ENCODE measurements at regions not wholly inside any gene's neighbourhood (a gene's known extent, or its start where the extent isn't known, plus 50 kb on each side); places are given as distances from the start of the nearest gene placed in this dataset.

- DNase-seq, result no peak
- H3K27me3 ChIP-seq (ENCODE audit: control insufficient read depth in 3 of 3, insufficient read depth in 3 of 3, low read length in 3 of 3), result no peaks in the 10 kb centered on the region
- FAIRE-seq, result no peak
- H3K4me3 ChIP-seq (ENCODE audit: low read depth in 1 of 3, low read length in 3 of 3), result no peak overlapping the region
- no peaks in the 10 kb centered on the region for H3K36me3 ChIP-seq (ENCODE audit: control insufficient read depth in 3 of 3, insufficient read depth in 2 of 3, low read depth in 1 of 3, low read length in 3 of 3)
- 62 to 68% (median 64%) methylated on average over 3 of the region's 3 CpGs for WGBS, 3 donors
- H3K4me1 ChIP-seq (ENCODE audit: control insufficient read depth in 3 of 3, insufficient read depth in 2 of 3, low read depth in 1 of 3, low read length in 2 of 3), result no peaks in the 10 kb centered on the region
- H3K9me3 ChIP-seq (ENCODE audit: control insufficient read depth in 2 of 2, insufficient read depth in 1 of 2, low read depth in 1 of 2, low read length in 1 of 2), result no peaks in the 10 kb centered on the region
- H3K27ac ChIP-seq (ENCODE audit: low read depth in 1 of 3, low read length in 2 of 3), result no peak overlapping the region
Observed at GRCh38 chr3:176794406-176794805, 402.9 kb downstream of the TBL1XR1 start.

DNA sequence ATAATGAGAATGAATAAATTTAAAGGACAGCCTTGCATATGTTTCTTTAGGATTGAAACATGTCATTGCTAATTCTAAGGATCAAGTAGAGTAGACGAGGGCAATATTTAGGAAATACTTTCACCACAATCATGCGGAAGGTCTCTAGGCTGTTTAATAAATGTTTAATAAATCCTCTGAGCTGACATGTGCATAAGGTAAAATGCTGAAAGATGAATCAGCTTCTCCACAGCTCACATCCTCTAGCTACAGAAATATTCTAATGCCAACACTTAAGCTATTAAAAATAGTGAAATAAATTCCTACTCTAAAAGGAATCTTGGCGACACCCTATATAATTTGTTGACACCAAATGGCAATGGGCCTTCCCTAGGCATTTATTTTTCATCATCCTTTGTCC, 407.3 kb downstream of the TBL1XR1 start:
- 85 to 90% (median 88%) methylated on average over 3 of the region's 3 CpGs for WGBS, 3 donors
- FAIRE-seq (no peak), DNase-seq (no peak)
- H3K4me1 ChIP-seq (ENCODE audit: control insufficient read depth in 3 of 3, insufficient read depth in 2 of 3, low read depth in 1 of 3, low read length in 2 of 3), result no peaks in the 10 kb centered on the region
- no peaks in the 10 kb centered on the region for H3K36me3 ChIP-seq (ENCODE audit: control insufficient read depth in 3 of 3, insufficient read depth in 2 of 3, low read depth in 1 of 3, low read length in 3 of 3)
- no peak overlapping the region for H3K4me3 ChIP-seq (ENCODE audit: low read depth in 1 of 3, low read length in 3 of 3)
- H3K27me3 ChIP-seq (ENCODE audit: control insufficient read depth in 3 of 3, insufficient read depth in 3 of 3, low read length in 3 of 3), result no peaks in the 10 kb centered on the region
- H3K9me3 ChIP-seq (ENCODE audit: control insufficient read depth in 2 of 2, insufficient read depth in 1 of 2, low read depth in 1 of 2, low read length in 1 of 2), result no peaks in the 10 kb centered on the region
- no peak overlapping the region for H3K27ac ChIP-seq (ENCODE audit: low read depth in 1 of 3, low read length in 2 of 3)

DNA sequence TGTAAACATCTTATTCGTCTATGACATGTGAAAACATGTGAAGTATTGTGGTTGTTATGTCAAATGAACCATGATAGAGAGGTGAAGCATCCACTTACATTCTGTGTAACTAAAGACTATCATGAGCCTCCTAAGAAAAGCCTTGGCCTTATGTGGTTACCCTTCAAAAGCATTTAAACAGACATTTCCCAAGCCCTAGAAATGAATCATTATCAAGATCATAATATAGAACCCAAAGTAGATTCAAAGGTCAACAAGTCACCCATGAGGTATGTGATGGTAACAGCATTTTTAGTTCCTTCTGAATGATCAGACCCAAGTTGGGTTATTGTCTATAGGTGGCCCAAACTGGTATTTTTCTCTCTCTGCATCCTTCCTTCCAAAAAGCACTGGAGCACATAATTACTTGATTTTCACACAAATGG, 408.0 kb downstream of the TBL1XR1 start:
- no peak overlapping the region for H3K4me3 ChIP-seq (ENCODE audit: low read depth in 1 of 3, low read length in 3 of 3)
- no peaks in the 10 kb centered on the region for H3K4me1 ChIP-seq (ENCODE audit: control insufficient read depth in 3 of 3, insufficient read depth in 2 of 3, low read depth in 1 of 3, low read length in 2 of 3)
- FAIRE-seq (no peak), DNase-seq (no peak)
- 65 to 81% (median 72%) methylated on average over 1 of the region's 1 CpG for WGBS, 3 donors
- H3K27me3 ChIP-seq (ENCODE audit: control insufficient read depth in 3 of 3, insufficient read depth in 3 of 3, low read length in 3 of 3), result no peaks in the 10 kb centered on the region
- H3K9me3 ChIP-seq (ENCODE audit: control insufficient read depth in 2 of 2, insufficient read depth in 1 of 2, low read depth in 1 of 2, low read length in 1 of 2), result no peaks in the 10 kb centered on the region
- no peak overlapping the region for H3K27ac ChIP-seq (ENCODE audit: low read depth in 1 of 3, low read length in 2 of 3)
- H3K36me3 ChIP-seq (ENCODE audit: control insufficient read depth in 3 of 3, insufficient read depth in 2 of 3, low read depth in 1 of 3, low read length in 3 of 3), result no peaks in the 10 kb centered on the region

DNA sequence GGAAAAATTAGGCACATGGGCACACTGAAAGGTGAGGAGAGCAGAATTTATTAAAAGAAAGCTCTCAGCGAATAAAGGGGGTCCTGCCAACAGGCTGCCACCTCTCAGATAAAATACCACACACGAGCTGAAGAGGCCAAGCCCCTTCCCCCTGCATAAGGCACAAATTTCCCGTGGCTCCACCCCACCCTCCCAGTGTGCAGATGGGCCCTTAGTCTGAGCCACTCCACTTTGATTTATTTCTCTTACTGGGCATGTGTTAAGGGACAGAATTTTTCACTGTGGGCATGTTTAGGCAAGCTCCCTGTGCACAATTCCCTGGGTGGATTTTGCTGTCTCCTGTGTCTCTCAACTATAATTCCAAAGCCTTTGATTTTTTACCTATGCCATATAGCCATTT, 409.8 kb downstream of the TBL1XR1 start:
- Histone ChIP-seq H3K36me3 (ENCODE audit: control insufficient read depth in 3 of 3, insufficient read depth in 2 of 3, low read depth in 1 of 3, low read length in 3 of 3) (no peaks in the 10 kb centered on the region), H3K27me3 (ENCODE audit: control insufficient read depth in 3 of 3, insufficient read depth in 3 of 3, low read length in 3 of 3) (no peaks in the 10 kb centered on the region), H3K4me1 (ENCODE audit: control insufficient read depth in 3 of 3, insufficient read depth in 2 of 3, low read depth in 1 of 3, low read length in 2 of 3) (no peaks in the 10 kb centered on the region), H3K27ac (ENCODE audit: low read depth in 1 of 3, low read length in 2 of 3) (no peak overlapping the region), H3K9me3 (ENCODE audit: control insufficient read depth in 2 of 2, insufficient read depth in 1 of 2, low read depth in 1 of 2, low read length in 1 of 2) (no peaks in the 10 kb centered on the region), H3K4me3 (ENCODE audit: low read depth in 1 of 3, low read length in 3 of 3) (no peak overlapping the region)
- no peak for FAIRE-seq
- no peak for DNase-seq
- WGBS, 3 donors, result 51 to 64% (median 52%) methylated on average over 3 of the region's 3 CpGs

DNA sequence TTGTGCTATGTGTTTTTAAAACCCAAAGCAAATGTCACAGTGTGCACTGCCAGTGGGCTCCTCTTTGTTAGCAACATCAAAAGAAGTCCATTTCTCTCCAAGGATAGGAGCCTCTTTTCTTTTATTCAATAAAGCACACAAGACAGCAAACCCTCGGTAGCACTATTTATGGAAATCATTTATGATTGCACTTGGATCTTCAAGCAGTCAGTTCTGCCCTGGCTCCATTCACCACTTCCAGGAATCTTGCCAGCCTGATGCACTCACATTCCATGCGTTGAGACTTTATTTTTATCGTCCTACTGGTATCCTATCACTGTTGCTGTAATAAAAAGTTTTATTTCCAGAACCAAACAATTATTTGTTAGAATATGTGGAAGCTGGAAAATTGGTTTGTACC, 412.1 kb downstream of the TBL1XR1 start:
- no peak for FAIRE-seq
- Histone ChIP-seq H3K36me3 (ENCODE audit: control insufficient read depth in 3 of 3, insufficient read depth in 2 of 3, low read depth in 1 of 3, low read length in 3 of 3) (no peaks in the 10 kb centered on the region), H3K27ac (ENCODE audit: low read depth in 1 of 3, low read length in 2 of 3) (no peak overlapping the region), H3K4me1 (ENCODE audit: control insufficient read depth in 3 of 3, insufficient read depth in 2 of 3, low read depth in 1 of 3, low read length in 2 of 3) (no peaks in the 10 kb centered on the region), H3K27me3 (ENCODE audit: control insufficient read depth in 3 of 3, insufficient read depth in 3 of 3, low read length in 3 of 3) (no peaks in the 10 kb centered on the region), H3K4me3 (ENCODE audit: low read depth in 1 of 3, low read length in 3 of 3) (no peak overlapping the region), H3K9me3 (ENCODE audit: control insufficient read depth in 2 of 2, insufficient read depth in 1 of 2, low read depth in 1 of 2, low read length in 1 of 2) (no peaks in the 10 kb centered on the region)
- DNase-seq, result no peak
- WGBS, 3 donors, result 60 to 76% (median 66%) methylated on average over 3 of the region's 3 CpGs

DNA sequence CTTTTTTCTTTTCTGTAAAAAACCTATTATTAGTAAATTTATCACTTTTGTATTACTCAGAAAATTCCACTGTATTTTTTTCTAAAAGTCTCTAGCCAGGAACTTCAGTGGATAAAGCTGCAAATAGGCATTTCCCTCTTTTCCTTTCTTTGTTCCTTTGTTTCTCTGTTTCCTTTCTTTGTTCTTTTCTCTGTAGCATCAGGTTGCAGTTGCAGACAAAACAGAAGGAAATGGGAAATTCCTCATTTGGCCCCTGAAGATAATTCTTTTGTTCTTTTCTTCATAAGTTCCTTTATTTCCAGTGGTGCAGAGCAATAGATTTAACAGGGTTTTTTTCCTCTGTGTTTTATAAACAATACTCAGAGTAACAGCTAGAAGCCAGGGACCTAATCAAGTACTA, 416.5 kb downstream of the TBL1XR1 start:
- DNase-seq, result no peak
- no peaks in the 10 kb centered on the region for H3K36me3 ChIP-seq (ENCODE audit: control insufficient read depth in 3 of 3, insufficient read depth in 2 of 3, low read depth in 1 of 3, low read length in 3 of 3)
- no peak overlapping the region for H3K4me3 ChIP-seq (ENCODE audit: low read depth in 1 of 3, low read length in 3 of 3)
- H3K9me3 ChIP-seq (ENCODE audit: control insufficient read depth in 2 of 2, insufficient read depth in 1 of 2, low read depth in 1 of 2, low read length in 1 of 2), result no peaks in the 10 kb centered on the region
- no peaks in the 10 kb centered on the region for H3K27me3 ChIP-seq (ENCODE audit: control insufficient read depth in 3 of 3, insufficient read depth in 3 of 3, low read length in 3 of 3)
- H3K4me1 ChIP-seq (ENCODE audit: control insufficient read depth in 3 of 3, insufficient read depth in 2 of 3, low read depth in 1 of 3, low read length in 2 of 3), result no peaks in the 10 kb centered on the region
- FAIRE-seq, result no peak
- H3K27ac ChIP-seq (ENCODE audit: low read depth in 1 of 3, low read length in 2 of 3), result no peak overlapping the region

DNA sequence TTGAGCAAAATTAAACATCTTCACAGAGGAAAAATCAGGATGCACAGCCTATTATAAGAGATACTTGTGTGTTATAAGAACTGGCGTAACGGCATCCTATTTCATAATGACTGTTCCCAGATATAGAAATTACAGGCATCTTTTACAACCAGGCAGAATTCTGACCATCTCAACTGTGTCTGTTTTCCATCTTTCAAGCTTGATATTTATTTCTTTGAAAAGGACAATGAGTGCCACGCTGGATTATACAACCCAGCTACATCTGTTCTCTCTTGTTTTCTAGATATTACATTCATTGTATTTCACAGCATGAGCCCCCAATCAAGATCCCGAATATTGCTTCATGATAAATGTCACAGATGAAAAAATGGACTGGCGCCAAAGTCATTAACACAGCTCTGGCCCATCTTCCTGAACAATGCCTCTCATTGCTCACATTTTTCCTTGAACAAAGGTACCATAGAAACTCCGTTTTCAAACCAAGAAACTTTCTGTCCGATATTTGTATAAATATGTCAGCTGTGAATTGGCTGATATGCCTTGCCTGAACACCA, 420.6 kb downstream of the TBL1XR1 start:
- Histone ChIP-seq H3K4me1 (ENCODE audit: control insufficient read depth in 3 of 3, insufficient read depth in 2 of 3, low read depth in 1 of 3, low read length in 2 of 3) (no peaks in the 10 kb centered on the region), H3K4me3 (ENCODE audit: low read depth in 1 of 3, low read length in 3 of 3) (no peak overlapping the region), H3K27me3 (ENCODE audit: control insufficient read depth in 3 of 3, insufficient read depth in 3 of 3, low read length in 3 of 3) (no peaks in the 10 kb centered on the region), H3K9me3 (ENCODE audit: control insufficient read depth in 2 of 2, insufficient read depth in 1 of 2, low read depth in 1 of 2, low read length in 1 of 2) (no peaks in the 10 kb centered on the region), H3K27ac (ENCODE audit: low read depth in 1 of 3, low read length in 2 of 3) (no peak overlapping the region), H3K36me3 (ENCODE audit: control insufficient read depth in 3 of 3, insufficient read depth in 2 of 3, low read depth in 1 of 3, low read length in 3 of 3) (no peaks in the 10 kb centered on the region)
- WGBS, 3 donors, result 64 to 81% (median 79%) methylated on average over 7 of the region's 7 CpGs
- no peak for DNase-seq
- FAIRE-seq, result no peak

GRCh38 chr3:176769547-176770190, 427.6 kb downstream of the TBL1XR1 start:
- Histone ChIP-seq H3K4me3 (ENCODE audit: low read depth in 1 of 3, low read length in 3 of 3) (no peak overlapping the region), H3K9me3 (ENCODE audit: control insufficient read depth in 2 of 2, insufficient read depth in 1 of 2, low read depth in 1 of 2, low read length in 1 of 2) (peaks cover 1 to 6% of the 10 kb centered on the region in 2 donors), H3K27ac (ENCODE audit: low read depth in 1 of 3, low read length in 2 of 3) (no peak overlapping the region), H3K4me1 (ENCODE audit: control insufficient read depth in 3 of 3, insufficient read depth in 2 of 3, low read depth in 1 of 3, low read length in 2 of 3) (no peaks in the 10 kb centered on the region), H3K36me3 (ENCODE audit: control insufficient read depth in 3 of 3, insufficient read depth in 2 of 3, low read depth in 1 of 3, low read length in 3 of 3) (no peaks in the 10 kb centered on the region), H3K27me3 (ENCODE audit: control insufficient read depth in 3 of 3, insufficient read depth in 3 of 3, low read length in 3 of 3) (no peaks in the 10 kb centered on the region)
- FAIRE-seq (no peak), DNase-seq (no peak)
- 53 to 68% (median 53%) methylated on average over 1 of the region's 1 CpG for WGBS, 3 donors

DNA sequence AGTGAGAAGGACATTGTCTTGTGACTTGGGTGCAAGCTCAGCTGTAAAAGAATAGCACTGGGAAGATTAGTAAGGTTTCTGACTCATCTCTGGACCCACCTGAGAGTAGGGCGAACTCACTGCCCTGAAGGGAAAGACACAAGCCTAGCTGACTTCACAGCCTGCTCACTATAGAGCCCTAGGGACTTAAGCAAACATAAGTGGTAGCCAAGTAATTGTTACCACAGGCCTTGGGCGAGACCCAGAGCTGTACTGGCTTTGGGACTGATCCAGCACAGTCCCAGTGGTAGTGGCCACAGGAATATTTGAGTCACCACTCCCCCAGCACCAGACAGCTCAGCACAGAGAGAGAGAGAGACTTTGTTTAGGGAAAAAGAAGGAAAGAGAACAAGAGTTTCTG, 429.9 kb downstream of the TBL1XR1 start:
- no peaks in the 10 kb centered on the region for H3K36me3 ChIP-seq (ENCODE audit: control insufficient read depth in 3 of 3, insufficient read depth in 2 of 3, low read depth in 1 of 3, low read length in 3 of 3)
- FAIRE-seq, result no peak
- H3K27ac ChIP-seq (ENCODE audit: low read depth in 1 of 3, low read length in 2 of 3), result no peak overlapping the region

More for the DNA sequence above, 429.9 kb downstream of the TBL1XR1 start:
- WGBS, 3 donors, result 49 to 78% (median 57%) methylated on average over 2 of the region's 2 CpGs
- no peak overlapping the region for H3K4me3 ChIP-seq (ENCODE audit: low read depth in 1 of 3, low read length in 3 of 3)
- peaks cover 1 to 6% of the 10 kb centered on the region in 2 donors for H3K9me3 ChIP-seq (ENCODE audit: control insufficient read depth in 2 of 2, insufficient read depth in 1 of 2, low read depth in 1 of 2, low read length in 1 of 2)
- no peaks in the 10 kb centered on the region for H3K27me3 ChIP-seq (ENCODE audit: control insufficient read depth in 3 of 3, insufficient read depth in 3 of 3, low read length in 3 of 3)
- no peaks in the 10 kb centered on the region for H3K4me1 ChIP-seq (ENCODE audit: control insufficient read depth in 3 of 3, insufficient read depth in 2 of 3, low read depth in 1 of 3, low read length in 2 of 3)
- no peak for DNase-seq
